ENCODE measurements at regions not wholly inside any gene's neighbourhood (a gene's known extent, or its start where the extent isn't known, plus 50 kb on each side); places are given as distances from the start of the nearest gene placed in this dataset.
"Not testable (repeated sequence)": the region's sequence is repeated elsewhere in the genome, so short reads cannot be mapped to it uniquely, and the experiment has no call there.

- H3K27me3 ChIP-seq (ENCODE audit: low read depth), result no peaks in the 10 kb centered on the region
- no peaks in the 10 kb centered on the region for H3K4me1 ChIP-seq
- TF ChIP-seq CTCF (IDR thresholded peaks at IDR 0.05; ENCODE audit: borderline replicate concordance), result no peak
- no peaks in the 10 kb centered on the region for H3K36me3 ChIP-seq
- H3K9me3 ChIP-seq (replicated peaks), result peaks cover 8% of the 10 kb centered on the region
- no peak overlapping the region for H3K27ac ChIP-seq (replicated peaks)
- intact Hi-C loops (cut with micrococcal nuclease), result no loop called here
- DNase-seq, result no peak
- H3K4me3 ChIP-seq, result no peak overlapping the region
Measured at GRCh38 chr4:106551724-106552123, 183.1 kb upstream of the GIMD1 start.

GRCh38 chr4:106548446-106549044 lies 180.0 kb upstream of the GIMD1 start:
- DNase-seq, result no peak
- TF ChIP-seq CTCF (IDR thresholded peaks at IDR 0.05; ENCODE audit: borderline replicate concordance), result no peak
- Histone ChIP-seq H3K9me3 (replicated peaks) (peaks cover 8% of the 10 kb centered on the region), H3K4me1 (no peaks in the 10 kb centered on the region), H3K36me3 (no peaks in the 10 kb centered on the region), H3K27ac (replicated peaks) (no peak overlapping the region), H3K27me3 (ENCODE audit: low read depth) (no peaks in the 10 kb centered on the region), H3K4me3 (no peak overlapping the region)
- intact Hi-C loops (cut with micrococcal nuclease), result no loop called here

DNA sequence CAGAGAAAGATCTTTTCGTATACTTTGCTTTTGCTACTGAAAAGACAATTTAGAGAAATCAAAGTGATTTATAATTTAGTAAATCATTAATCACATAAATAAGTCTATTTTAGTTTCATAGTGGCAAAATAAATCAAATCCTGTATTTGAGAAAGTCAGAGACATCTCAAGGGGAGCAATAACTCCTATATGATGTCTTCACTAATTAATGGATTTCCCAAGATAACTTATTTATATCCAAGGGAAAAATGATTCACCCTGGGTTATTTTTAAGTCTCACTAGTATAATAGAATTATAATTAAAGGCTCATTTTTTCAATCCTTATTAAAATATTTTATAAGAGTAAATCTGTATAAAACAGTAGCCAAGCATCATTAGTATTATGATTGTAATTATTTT lies 177.8 kb upstream of the GIMD1 start:
- intact Hi-C loops (cut with micrococcal nuclease), result no loop called here
- DNase-seq, result no peak
- Histone ChIP-seq H3K36me3 (no peaks in the 10 kb centered on the region), H3K27me3 (ENCODE audit: low read depth) (no peaks in the 10 kb centered on the region), H3K4me1 (no peaks in the 10 kb centered on the region), H3K27ac (replicated peaks) (no peak overlapping the region), H3K9me3 (replicated peaks) (peaks cover 8% of the 10 kb centered on the region), H3K4me3 (no peak overlapping the region)
- no peak for TF ChIP-seq CTCF (IDR thresholded peaks at IDR 0.05; ENCODE audit: borderline replicate concordance)

DNA sequence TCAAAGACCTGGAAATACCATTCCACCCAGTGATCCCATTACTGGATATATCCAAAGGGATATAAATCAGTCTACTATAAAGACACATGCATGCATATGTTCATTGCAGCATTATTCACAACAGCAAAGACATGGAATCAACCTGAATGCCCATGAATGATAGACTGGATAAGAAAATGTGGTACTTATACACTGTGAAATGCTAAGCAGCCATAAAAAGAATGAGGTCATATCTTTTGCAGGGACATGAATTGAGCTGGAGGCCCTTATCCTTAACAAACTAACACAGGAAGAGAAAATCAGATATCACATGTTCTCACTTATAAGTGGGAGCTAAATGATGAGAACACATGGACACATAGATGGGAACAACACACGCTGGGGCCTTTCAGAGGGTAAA lies 174.0 kb upstream of the GIMD1 start:
- H3K4me1 ChIP-seq; intact Hi-C loops (cut with micrococcal nuclease); H3K4me3 ChIP-seq; H3K36me3 ChIP-seq; H3K27ac ChIP-seq (replicated peaks); DNase-seq; H3K27me3 ChIP-seq (ENCODE audit: low read depth): not testable (repeated sequence)
- H3K9me3 ChIP-seq (replicated peaks), result peaks cover 11% of the 10 kb centered on the region

- no peaks in the 10 kb centered on the region for H3K4me1 ChIP-seq
- peaks cover 18% of the 10 kb centered on the region for H3K9me3 ChIP-seq (replicated peaks)
- TF ChIP-seq CTCF (IDR thresholded peaks at IDR 0.05; ENCODE audit: borderline replicate concordance), result no peak
- H3K4me3 ChIP-seq, result no peak overlapping the region
- no peak for DNase-seq
- no peaks in the 10 kb centered on the region for H3K27me3 ChIP-seq (ENCODE audit: low read depth)
- no peak overlapping the region for H3K27ac ChIP-seq (replicated peaks)
- H3K36me3 ChIP-seq, result no peaks in the 10 kb centered on the region
- intact Hi-C loops (cut with micrococcal nuclease), result no loop called here
Measured at GRCh38 chr4:106541253-106541652, 172.7 kb upstream of the GIMD1 start.

DNA sequence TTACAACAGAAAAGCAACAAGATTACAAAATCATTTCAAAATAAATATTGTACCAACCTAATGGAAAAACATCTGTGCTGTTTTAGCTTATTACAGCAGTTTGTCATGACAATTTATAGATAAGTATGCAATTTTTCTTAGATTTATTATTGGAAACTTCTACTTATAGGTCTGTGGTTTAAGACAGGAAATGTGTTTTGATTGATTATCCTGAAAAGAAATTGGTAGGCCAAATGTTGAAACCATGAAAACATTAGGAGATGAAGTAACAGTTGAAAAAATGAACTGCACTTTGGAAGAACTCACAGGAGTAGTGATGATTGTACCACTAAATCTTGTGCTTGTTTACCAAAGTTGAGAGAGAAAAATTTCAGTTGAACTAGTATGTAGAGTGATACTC lies 162.2 kb upstream of the GIMD1 start:
- intact Hi-C loops (cut with micrococcal nuclease), result no loop called here
- H3K9me3 ChIP-seq (replicated peaks), result peaks cover under 1% of the 10 kb centered on the region
- DNase-seq, result no peak
- H3K27me3 ChIP-seq (ENCODE audit: low read depth), result no peaks in the 10 kb centered on the region
- no peaks in the 10 kb centered on the region for H3K36me3 ChIP-seq
- no peak overlapping the region for H3K4me3 ChIP-seq
- no peaks in the 10 kb centered on the region for H3K4me1 ChIP-seq
- TF ChIP-seq CTCF (IDR thresholded peaks at IDR 0.05; ENCODE audit: borderline replicate concordance), result no peak
- H3K27ac ChIP-seq (replicated peaks), result no peak overlapping the region
